HG02938 (cell line): ENCODE measurements at regions not wholly inside any gene's neighbourhood (a gene's known extent, or its start where the extent isn't known, plus 50 kb on each side); places are given as distances from the start of the nearest gene placed in this dataset.

Experiments used
- ATAC-seq: cut with Tn5 transposase; IDR thresholded peaks from one replicate; pipeline ENCODE4 v1.9.1; 2021; ENCODE audit warnings: mild to moderate bottlenecking, moderate library complexity; ENCODE audit not compliant: unreplicated experiment

GRCh38 chr7:41475801-41476459, 227.0 kb downstream of the INHBA start:
- no peak for ATAC-seq

DNA sequence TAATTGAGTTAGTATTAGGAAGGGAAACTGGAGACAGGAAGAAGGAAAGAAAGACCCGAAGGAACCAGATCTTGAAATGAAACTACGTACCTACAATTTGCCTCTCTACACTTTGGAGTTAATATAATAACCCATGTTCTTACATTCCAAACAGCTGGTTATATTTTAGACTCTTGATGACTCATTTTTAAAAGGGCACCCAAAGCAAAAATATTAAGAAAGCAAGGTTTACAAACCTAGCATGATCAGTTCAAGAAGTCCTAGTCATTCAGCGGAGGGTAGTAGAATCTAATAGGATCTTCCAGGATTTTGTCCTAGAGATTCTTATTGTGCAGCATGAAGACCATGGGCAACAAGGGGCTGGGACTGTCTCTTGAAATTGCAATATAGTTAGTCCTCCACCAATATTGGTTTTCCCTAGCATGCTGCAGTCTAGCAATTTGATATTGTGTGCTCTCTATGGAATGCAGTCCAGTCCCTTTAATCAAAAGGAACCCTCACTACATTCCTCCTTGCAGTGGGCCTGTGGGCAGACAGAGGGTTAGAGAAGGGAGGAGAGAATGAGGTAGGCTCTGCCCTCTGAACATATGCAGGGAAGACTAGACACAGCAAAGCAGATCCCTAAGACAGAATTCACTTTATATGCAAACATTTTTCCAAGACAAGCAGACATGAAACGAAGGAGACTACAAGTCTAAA, 230.3 kb downstream of the INHBA start:
- ATAC-seq = no peak

DNA sequence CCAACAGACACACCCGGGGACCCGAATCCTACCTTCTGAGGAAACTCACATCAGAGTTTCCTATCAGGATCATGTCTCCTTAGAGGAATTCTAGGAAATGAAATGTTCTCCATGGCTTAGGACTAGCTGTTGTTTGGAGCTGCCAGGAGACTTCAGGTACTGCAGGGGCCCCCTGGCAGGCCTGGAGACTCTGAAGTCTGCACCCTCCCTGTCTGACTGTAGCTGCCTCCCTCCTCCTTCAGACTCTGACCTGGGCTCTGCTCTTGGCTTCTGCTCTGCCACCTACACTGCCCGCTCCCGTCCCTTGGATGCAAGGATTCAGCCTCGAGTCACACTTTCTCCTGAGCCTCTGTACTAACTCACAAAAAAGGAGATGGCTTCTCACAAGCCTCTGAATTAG, 232.8 kb downstream of the INHBA start:
- no peak for ATAC-seq

- no peak for ATAC-seq
Measured at GRCh38 chr7:41467596-41467995, 235.3 kb downstream of the INHBA start.

DNA sequence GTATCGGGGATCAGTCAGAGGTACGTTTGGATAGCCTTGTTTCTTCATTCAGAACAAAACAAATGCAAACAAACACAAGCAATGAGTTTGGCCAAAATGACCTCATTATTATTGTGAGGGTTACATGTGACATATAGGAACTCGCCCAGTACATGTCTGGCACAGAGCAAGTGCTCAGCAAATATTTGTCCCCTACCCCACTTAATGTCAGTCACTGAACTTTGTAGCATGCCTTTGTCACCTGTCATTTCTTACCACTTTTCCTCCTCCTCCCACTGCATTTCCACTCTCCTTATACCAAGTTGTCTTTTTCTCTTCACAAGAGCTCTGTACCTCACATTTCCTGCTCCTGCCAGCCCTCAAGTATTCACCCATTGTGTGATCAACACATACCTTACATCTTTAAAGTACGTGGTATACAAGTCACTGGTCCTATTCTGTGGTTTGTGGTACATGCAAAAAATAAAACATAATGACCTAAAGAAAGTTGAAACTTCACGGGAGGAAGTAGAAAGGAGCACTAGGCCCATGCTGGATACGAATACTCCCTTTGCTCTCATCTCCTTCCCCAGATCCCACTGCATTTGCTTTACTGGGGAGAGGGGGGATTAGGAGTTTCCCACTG, 236.0 kb downstream of the INHBA start:
- ATAC-seq = no peak

DNA sequence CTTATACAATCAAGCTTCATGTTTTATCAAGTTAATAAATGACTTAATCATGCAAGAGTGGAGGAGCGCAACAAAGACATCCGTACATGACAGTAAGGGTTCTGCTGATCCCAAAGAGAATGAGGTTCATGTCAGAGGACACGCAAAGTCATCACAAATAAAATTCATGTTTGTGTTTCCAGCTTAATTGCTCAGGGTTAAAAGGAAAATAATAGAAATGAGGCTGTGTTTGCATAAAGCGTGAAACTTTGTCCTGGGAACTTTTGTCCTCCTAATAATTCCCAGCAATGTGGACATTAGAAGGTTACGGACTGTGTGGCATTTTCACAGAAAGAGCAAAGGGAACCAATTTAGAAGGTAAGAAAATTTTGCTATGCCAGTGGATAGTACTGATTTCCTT, 237.3 kb downstream of the INHBA start:
- ATAC-seq = no peak

GRCh38 chr7:41463770-41464470, 239.0 kb downstream of the INHBA start:
- ATAC-seq = no peak

- ATAC-seq = no peak
Measured at GRCh38 chr7:41459623-41460261, 243.1 kb downstream of the INHBA start.

- no peak for ATAC-seq
Measured at GRCh38 chr7:41459183-41459582, 243.7 kb downstream of the INHBA start.

DNA sequence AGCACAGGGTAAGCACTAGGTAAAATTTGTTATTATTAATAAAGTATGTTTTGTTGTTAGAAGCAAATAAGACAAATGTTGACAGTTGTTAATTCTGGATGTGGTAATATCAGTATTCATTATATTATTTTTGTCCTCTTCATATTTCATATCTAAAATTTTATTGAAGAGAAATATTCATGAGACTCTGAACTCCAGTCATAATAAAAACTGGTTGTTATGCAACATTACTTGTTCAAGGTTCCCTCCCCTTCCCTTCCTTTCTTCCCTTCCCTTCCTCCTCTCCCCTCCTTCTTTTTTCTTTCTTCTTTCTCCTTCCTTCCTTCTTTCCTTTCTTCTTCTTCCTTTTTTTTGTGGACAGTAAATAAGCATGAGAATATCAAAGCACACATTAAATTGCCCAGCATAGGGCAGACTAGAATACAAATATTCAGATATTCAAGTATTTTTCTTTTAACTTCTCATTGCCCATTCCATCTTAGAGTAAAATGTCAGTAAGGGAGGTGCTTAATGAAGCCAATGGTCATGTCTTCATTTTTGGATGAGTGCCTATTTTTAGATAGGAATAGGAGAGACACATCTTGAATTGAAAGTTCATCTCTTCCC, 245.0 kb downstream of the INHBA start:
- ATAC-seq = no peak

- no peak for ATAC-seq
Measured at GRCh38 chr7:41451826-41452225, 251.1 kb downstream of the INHBA start.

- ATAC-seq = no peak
Measured at GRCh38 chr7:41449694-41450093, 253.2 kb downstream of the INHBA start.

- ATAC-seq = no peak
Measured at GRCh38 chr7:41449286-41449685, 253.6 kb downstream of the INHBA start.

DNA sequence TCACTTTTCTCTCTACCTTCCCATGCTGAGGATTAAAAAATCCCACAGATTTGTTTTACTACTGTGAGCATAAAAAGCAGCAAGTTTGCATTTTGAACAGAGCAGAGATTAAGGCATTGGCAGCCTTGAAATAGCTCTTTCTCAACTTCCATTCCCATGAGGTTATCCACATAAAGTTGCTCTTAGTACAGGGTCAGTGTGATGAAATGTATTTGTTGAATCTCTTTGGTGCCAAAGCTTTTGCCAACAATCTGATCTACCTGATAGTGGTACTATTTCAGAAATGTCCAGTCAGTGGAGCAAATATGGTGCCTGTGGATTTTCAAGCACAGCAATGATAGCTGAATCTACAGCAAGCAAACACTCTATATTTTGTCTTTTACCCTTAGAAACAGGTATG, 254.8 kb downstream of the INHBA start:
- no peak for ATAC-seq

DNA sequence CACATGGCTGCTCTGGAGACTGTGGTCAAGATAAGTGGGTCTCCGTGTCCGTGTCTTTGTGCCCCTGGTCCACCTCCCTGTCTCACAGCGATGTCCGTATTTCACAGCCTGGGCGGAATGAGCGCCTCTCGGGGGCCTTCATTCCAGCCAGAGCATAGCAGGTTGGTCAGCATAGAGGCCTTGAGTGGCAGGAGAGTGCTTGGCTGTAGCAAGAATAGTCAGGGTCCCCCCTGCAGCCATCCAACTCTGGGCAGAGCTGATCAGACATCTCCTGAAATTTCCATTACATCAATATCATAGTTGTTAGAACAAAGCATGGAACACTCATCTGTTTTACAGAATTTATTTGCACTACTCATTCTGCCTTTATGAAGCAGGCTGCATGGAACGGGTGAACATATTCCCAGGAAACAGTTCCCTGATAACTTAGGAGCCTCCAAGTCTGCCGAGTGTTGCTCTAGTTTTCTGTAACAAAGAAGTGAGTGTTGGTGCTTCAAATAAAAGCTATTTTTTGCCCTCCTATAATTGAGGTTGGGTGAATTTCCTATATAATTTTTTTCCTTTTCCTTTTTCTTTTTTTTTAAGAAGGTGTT, 255.3 kb downstream of the INHBA start:
- ATAC-seq = no peak

DNA sequence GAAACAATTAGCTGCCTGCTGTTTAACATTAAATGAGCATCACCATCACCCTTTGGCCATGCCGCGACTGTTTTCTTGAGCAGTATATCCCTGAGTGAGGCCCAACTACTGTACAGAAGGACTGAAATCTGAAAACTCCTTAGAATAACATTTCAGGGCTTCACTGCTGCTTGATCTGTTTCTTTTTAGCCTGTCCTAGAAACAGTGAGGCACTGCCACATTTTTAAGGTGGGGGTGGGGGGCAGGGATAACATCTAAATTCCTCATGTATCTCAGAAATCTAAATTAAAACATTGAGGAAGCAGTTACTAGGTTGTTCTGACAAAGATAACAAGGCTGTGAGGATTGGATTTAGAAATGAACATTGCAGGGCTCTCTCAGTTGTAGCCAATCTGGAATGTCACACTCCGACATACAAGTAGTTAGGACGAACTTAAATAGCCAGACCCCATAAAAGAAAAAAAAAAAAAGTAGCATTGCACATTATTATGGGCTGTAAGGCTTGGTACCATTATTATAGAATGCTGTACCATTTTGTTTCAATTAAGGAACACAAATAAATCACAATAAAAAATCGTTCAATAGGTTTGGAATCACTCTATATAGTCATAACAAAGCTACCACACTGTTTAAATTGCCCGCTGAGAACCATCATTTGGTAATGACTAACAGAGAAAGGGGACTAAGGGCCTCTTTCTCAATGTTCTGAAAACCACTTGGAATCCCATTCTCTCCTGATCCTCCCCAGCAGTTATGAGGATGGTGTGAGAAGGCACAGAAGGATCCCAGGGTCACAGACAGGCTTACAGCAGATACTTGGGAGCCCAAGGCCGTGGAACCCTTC, 256.1 kb downstream of the INHBA start:
- ATAC-seq = no peak

GRCh38 chr7:41445946-41446345, 256.9 kb downstream of the INHBA start:
- no peak for ATAC-seq

DNA sequence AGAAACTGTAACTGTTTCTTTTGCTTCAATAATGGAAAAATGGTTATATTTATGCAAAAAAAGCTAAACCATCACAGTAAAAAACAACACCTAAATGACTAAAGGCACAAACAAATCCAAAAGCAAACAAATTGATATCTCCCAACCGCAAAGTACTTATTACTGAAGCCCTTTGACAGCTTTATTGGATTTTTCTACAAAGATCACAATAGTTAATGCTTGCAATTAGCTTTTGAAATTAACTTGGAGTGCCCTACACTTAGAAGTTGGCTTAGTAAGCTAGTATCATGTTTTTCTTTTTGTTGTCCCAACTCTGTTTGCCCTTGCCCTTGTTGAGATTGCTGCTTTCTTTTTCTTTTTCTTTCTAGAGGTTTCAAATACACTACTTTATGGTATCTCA, 257.5 kb downstream of the INHBA start:
- no peak for ATAC-seq

- no peak for ATAC-seq
Measured at GRCh38 chr7:41439515-41439879, 263.4 kb downstream of the INHBA start.
